Lower leg skin (tissue), 3 donors: ENCODE measurements at regions not wholly inside any gene's neighbourhood (a gene's known extent, or its start where the extent isn't known, plus 50 kb on each side); places are given as distances from the start of the nearest gene placed in this dataset.

Experiments used
- POLR2A ChIP-seq, 2 donors: fragments of 450-650 bp; IDR thresholded peaks; one replicate each; pipeline ENCODE4 v1.6.1; 2016 to 2017; ENCODE audit warnings: antibody characterized with exemption in 2 of 2, mild to moderate bottlenecking in 1 of 2, moderate library complexity in 1 of 2
- TF ChIP-seq, protein P1 (sequence below), 3 donors: fragments of 450-650 bp; IDR thresholded peaks; one replicate each; pipeline ENCODE4 v1.5.1; 2016; ENCODE audit warnings: antibody characterized with exemption in 3 of 3, mild to moderate bottlenecking in 3 of 3, moderate library complexity in 2 of 3

DNA sequence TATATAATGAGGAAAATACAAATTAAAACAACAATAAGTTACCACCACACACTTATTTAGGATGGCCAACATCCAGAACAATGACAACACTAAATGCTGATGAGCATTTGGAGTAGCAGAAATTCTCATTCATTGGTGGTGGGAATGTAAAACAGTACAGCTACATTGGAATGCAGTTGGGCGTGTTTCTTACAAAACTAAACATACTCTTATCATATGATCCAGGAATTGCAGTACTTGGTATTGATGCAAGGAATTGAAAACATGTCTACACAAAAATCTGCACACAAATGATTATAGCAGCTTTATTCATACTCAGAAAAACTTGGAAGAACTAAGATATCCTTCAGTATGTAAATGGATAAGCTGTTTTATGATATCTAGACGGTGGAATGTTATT is 594.2 kb downstream of the ZBBX start:
- TF ChIP-seq POLR2A (IDR thresholded peaks at IDR 0.05), result no peak
- TF ChIP-seq, protein P1, sequence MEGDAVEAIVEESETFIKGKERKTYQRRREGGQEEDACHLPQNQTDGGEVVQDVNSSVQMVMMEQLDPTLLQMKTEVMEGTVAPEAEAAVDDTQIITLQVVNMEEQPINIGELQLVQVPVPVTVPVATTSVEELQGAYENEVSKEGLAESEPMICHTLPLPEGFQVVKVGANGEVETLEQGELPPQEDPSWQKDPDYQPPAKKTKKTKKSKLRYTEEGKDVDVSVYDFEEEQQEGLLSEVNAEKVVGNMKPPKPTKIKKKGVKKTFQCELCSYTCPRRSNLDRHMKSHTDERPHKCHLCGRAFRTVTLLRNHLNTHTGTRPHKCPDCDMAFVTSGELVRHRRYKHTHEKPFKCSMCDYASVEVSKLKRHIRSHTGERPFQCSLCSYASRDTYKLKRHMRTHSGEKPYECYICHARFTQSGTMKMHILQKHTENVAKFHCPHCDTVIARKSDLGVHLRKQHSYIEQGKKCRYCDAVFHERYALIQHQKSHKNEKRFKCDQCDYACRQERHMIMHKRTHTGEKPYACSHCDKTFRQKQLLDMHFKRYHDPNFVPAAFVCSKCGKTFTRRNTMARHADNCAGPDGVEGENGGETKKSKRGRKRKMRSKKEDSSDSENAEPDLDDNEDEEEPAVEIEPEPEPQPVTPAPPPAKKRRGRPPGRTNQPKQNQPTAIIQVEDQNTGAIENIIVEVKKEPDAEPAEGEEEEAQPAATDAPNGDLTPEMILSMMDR (IDR thresholded peaks at IDR 0.05), result no peak
